GM21515 (cell line): ENCODE measurements at regions not wholly inside any gene's neighbourhood (a gene's known extent, or its start where the extent isn't known, plus 50 kb on each side); places are given as distances from the start of the nearest gene placed in this dataset.

Experiments
- ATAC-seq: cut with Tn5 transposase; IDR thresholded peaks from one replicate; pipeline ENCODE4 v1.9.1; 2021; ENCODE audit not compliant: unreplicated experiment

DNA sequence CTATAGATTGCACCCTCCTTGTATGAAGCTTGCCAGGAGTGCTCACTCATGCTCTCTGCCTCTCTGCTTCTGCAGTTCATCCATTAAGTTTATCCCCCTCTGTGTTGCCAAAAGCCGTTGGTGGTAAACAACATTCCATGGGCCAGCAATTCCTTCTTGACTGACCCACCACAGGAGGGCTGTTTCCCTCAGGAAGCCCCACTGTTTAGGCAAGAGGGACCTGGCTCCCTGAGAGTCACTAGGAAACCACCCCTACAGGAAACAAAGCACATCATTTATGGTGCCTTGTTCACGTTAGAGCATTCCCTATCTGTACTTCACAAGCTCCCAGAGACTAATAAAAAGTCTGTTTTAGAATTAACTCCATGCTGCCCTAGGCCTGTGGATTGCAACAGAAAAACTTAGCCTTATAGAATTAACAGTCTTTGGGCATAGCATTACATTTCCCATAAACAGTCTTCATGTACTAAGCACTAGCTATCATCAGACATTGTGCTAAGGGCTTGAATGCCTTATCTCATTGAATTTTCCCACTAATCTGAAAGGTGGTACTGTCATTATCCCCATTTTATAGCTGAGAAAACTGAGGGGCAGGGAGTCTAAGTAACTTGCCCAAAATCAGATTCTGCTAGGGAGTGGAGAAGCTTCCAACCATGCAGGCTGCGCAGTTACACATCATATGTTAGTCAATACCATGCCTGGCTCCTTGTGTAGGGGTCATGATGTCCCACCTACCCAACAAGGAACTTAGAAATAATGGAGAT is 149.9 kb downstream of the SHQ1 start:
- no peak for ATAC-seq

DNA sequence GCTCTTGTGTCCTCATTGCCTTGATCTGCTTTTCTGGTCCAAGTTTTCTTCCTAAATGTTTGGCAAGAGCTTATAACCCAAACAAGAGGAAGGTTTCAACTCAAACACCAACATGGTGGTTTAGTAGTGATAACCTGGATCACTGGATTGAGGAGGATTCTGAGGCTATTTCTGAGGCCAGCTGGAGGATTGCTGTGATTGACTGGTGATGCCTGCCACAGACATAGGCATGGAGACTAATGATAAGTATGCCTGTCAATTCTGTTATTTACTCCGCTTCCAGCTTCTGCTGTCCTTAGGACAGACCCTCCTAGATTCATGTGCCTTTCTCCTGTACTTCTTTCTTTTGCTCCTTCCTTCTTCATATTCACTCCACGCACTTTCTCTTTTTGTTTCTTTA is 150.5 kb downstream of the SHQ1 start:
- no peak for ATAC-seq

DNA sequence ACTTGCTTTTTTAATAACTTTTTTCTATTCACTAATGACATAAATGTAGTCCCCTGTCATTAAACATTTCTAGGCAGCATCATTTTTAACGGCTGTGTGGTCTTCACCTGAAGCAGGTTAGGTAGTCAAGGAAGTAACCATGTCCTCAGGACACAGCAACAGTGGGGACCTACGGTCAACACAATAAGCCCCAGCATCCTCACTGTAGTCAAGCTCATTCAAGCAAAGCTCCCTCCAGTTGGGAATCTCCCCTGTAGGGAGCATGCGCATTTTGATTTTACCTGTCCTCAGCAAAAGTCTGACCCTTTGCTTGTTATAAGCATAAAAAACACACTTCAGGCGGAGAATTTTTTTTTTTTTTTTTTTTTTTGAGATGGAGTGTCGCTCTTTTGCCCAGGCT is 151.4 kb downstream of the SHQ1 start:
- ATAC-seq, result no peak

DNA sequence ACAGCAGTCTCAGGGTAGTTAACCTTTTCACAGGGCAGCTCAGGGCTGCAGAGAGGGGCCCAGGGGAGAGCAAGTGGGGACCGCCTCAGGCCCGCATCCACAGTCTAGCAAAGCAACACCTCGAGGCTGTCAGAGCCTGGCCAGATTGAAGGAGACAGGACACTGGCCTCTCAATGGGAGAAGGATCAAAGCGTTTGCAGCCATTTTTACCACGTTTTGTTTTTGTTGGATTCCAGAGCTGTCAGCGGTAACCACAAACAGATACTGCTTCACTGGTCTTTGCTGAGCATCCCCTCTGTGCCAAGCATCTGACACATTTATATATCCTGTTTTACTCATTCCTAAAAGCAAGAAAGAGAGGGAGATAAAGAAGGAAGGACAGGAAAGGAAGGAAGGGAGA is 153.8 kb downstream of the SHQ1 start:
- ATAC-seq, result no peak

GRCh38 chr3:72692990-72693389 is 155.3 kb downstream of the SHQ1 start:
- no peak for ATAC-seq

DNA sequence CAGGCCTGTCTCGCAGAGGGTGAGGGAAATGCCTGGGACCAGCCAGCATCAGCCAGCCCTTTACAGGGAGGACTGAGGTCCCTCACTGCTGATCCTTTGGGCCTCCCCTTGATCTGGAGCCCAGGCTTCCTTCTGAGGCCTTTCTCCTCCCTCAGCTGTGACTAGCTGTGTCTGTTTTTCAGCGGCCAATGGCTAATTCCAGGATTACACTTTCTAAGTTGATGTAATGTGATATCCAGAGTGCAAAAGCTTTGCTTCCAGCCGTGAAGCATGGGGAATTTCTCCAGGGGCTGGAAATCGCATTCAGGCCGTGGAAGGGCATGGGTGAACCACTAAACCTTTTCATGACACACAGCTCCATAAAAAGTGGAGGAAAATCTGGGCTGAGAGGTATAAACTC is 157.6 kb downstream of the SHQ1 start:
- no peak for ATAC-seq

DNA sequence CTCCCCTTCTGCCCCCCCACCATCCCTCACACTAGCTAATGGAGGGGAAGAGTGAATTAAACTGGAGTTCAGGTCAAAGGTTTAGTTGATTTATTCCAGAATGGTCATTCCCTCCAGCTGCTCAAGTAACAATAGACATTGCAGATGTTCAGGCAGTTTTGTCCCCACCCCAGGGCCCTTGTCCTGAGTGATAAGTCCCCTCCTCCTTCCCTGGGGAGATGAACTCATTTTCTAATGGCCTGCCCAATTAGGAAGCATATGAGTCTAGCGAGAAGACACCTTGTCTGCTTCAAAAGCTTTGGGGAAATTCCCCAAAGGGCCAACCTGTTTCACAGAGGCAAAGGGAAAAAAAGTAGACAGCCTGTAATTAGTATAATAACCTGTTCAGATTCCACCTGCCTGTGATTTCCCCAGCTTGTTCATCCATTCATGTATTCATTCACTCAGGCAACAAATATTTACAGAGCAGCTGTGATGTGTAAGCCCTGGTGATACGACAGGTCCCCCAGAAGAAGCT is 165.3 kb downstream of the SHQ1 start:
- no peak for ATAC-seq

- no peak for ATAC-seq
These were observed 166.6 kb downstream of the SHQ1 start for GRCh38 chr3:72681598-72681997.

DNA sequence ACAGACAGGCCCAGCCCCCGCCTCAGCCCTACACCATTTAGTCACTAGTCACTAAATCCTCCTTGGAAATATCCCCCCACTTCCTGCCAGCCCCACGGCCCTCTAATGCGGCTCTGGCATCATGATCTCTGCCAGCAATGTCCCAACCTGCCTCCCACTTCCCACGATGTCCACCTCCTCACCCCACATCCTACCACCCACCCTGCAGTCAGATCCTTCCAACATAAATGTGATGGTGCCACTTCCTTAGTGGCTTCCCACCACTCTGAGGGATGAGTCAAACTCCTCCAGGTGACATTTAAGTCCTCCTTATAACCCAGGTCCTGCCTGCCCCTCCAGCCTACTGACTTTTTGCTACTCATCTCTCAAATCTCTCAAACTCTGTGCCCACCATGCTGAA is 167.5 kb downstream of the SHQ1 start:
- no peak for ATAC-seq

- no peak for ATAC-seq
These were observed 168.6 kb downstream of the SHQ1 start for GRCh38 chr3:72679540-72680198.

- no peak for ATAC-seq
These were observed 169.4 kb downstream of the SHQ1 start for GRCh38 chr3:72678867-72679266.

- ATAC-seq, result no peak
These were observed 169.9 kb downstream of the SHQ1 start for GRCh38 chr3:72678380-72678779.

- ATAC-seq, result no peak
These were observed 173.0 kb downstream of the SHQ1 start for GRCh38 chr3:72675243-72675642.

DNA sequence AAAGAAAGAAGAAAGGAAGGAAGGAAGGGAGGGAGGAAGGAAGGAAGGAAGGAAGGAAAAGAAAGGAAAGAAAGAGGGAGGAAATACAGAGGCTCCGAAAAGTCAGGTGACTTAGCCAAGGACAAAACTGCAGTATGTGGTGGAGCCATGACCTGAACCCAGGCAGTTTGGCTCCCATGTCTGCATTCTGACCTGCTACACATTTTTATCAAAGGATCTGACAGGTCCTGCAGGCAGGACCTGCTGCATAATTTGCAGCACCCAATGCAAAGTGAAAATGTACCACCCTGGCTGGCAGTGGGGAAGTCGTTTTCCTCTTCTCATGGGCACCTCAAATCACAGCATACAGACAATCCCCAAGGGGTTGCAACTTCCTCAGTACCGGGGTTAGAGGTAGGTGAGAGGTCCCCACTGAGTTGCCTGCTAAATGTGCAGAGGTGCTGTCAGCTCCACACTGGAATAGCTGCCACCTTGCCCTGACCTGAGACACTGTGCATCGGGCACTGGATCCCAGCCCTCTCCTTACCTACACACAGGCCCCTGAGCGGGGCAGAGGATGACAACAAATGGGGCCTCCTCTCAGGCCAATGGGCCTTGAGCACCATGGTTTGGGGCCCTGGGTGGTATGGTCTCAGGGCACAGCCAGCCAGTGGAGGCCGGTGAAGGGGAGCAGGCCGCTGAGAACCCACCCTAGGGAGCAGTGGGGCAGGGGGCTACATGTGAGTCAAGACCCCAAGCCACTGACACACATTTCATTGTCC is 175.1 kb downstream of the SHQ1 start:
- ATAC-seq, result no peak

DNA sequence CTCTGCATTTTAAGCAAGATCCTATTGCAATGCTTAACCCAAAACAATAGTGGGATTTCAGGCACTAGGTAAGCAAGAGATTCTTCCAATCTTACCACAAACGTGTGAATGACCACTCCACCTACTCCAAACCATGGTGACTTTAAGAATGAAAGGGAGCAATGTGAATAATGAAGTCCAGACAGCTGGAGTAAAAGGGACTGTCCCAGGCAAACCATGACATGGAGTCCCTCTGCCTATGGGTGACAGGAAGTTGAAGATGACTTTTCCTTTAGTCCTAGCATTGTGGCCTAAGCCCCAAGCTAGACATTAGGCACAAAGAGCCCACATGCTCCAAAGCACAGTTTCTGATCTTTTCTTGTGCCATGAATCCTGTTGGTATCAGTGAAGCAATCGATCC is 179.0 kb downstream of the SHQ1 start:
- ATAC-seq, result no peak

DNA sequence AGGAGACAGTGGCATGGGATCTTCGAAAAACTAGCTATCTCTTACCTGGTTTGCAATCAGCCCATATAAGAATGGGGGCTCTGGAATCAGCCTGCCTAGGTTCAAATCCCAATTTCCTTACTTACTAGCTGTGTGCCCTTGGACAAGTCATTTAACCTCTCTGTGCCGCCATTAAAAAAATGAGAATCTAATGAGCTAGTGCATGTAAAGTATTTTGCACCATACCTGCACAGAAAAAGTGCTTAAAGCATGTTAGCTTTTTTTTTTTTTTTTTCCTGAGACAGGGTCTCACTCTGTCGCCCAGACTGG is 181.8 kb downstream of the SHQ1 start:
- no peak for ATAC-seq

- no peak for ATAC-seq
These were observed 182.4 kb downstream of the SHQ1 start for GRCh38 chr3:72665701-72666446.

- ATAC-seq, result no peak
These were observed 183.1 kb downstream of the SHQ1 start for GRCh38 chr3:72665103-72665502.

DNA sequence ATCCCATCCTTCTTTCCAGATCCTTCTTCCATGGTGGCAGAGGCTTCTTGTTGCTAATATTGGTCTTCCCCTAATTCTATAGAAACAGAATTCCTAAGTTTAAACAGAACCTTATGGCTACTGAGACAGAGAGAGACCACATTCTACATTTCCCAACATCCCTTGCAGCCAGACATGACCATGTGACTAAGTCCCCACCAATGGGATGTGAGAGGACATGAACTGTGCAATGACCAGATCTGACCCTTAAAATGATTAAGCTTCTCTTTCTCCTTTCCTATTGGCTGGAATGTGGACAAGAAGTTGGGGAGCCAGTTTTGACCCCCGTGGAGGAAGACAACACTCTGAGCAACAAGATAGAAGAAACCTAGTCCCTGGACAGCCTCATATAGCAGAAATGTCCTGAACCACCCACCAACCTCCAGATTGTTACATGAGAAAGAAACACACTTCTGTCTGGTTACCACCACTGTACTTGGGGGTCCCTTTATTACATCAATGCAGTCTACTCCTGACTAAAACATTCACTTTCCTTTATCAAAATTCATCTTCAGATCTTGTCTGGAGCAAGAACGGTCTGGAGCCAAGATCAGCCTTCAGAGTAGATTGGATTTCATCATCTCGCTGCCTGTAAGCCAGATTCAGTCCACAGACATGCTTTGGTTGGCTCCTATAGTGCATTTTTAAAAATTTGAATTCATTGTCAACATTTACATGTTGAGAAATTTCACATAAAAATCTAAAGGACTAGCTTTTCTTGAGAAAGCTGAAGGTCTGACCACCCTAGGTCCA is 183.9 kb downstream of the SHQ1 start:
- ATAC-seq, result no peak

DNA sequence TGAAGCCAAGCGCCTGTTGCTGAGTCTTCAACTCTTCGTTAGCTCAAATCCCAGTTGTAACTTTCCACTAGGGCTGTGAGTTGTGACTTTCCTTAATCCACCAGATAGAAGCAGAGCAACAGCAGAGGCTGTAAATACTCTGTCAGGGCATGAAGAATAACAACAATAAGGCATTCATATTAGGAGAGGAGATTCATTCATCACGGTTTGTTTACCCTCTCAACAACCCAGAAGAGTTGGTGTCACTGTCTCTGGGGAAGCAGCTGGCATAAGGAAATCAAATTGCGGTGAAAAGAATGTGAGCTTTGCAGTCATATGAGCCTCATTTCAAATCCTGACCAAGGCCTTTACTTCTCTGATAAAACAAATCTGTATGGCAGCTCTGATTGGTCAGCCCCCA is 184.8 kb downstream of the SHQ1 start:
- no peak for ATAC-seq

- ATAC-seq, result no peak
These were observed 187.2 kb downstream of the SHQ1 start for GRCh38 chr3:72661115-72661457.
